Calu3 (cell line): ENCODE measurements at regions not wholly inside any gene's neighbourhood (a gene's known extent, or its start where the extent isn't known, plus 50 kb on each side); places are given as distances from the start of the nearest gene placed in this dataset.

Source experiments
- BruUV-seq: library from RNA; stranded (reverse); fragments of 400-500 nt; replicated peaks from 2 replicates; lab custom pipeline; 2021; lab: Mats Ljungman, UMichigan
- CTCF ChIA-PET: fragments of 300-600 bp; sonication (Branson Sonifier 250); formaldehyde crosslinking; loops from one replicate; lab custom pipeline; 2022; ENCODE audit warnings: antibody characterized with exemption; lab: Charles Lee
- DNase-seq: peaks from one replicate; pipeline ENCODE4 v3.0.0; 2022
- H3K27ac Mint-ChIP-seq: one replicate; pipeline ENCODE4 v1.8.0; 2022; ENCODE audit warnings: mixed read lengths; ENCODE audit not compliant: unreplicated experiment
- H3K27me3 Mint-ChIP-seq: one replicate; pipeline ENCODE4 v1.8.0; 2022; ENCODE audit warnings: mixed read lengths; ENCODE audit not compliant: unreplicated experiment
- H3K36me3 Mint-ChIP-seq: one replicate; pipeline ENCODE4 v1.8.0; 2022; ENCODE audit warnings: mild to moderate bottlenecking, moderate library complexity, mixed read lengths; ENCODE audit not compliant: insufficient read depth, unreplicated experiment
- H3K4me1 Mint-ChIP-seq: one replicate; pipeline ENCODE4 v1.8.0; 2022; ENCODE audit warnings: mild to moderate bottlenecking, low read depth, mixed read lengths; ENCODE audit not compliant: unreplicated experiment
- H3K4me3 Mint-ChIP-seq: one replicate; pipeline ENCODE4 v1.8.0; 2022; ENCODE audit warnings: mild to moderate bottlenecking, low read depth, moderate library complexity, mixed read lengths; ENCODE audit not compliant: unreplicated experiment
- H3K9me3 Mint-ChIP-seq: one replicate; pipeline ENCODE4 v1.8.0; 2022; ENCODE audit warnings: low read depth, mixed read lengths; ENCODE audit not compliant: unreplicated experiment
- CTCF ChIP-seq: fragments of 200-600 bp; IDR thresholded peaks from one replicate; pipeline ENCODE4 v1.8.0; 2022; ENCODE audit warnings: antibody characterized with exemption; ENCODE audit not compliant: unreplicated experiment
- intact Hi-C: fragments of 100-400 bp; cut with micrococcal nuclease; formaldehyde crosslinking; loops from one replicate; pipeline ENCODE4 v1.10.0; 2022; ENCODE audit not compliant: unreplicated experiment

- DNase-seq = no peak
- Mint-ChIP-seq H3K4me1 (peaks cover 31% of the 10 kb centered on the region), H3K27ac (no peak overlapping the region), H3K4me3 (no peak overlapping the region), H3K36me3 (no peaks in the 10 kb centered on the region), H3K27me3 (no peaks in the 10 kb centered on the region), H3K9me3 (peaks cover 7% of the 10 kb centered on the region)
- intact Hi-C loops = loop anchor here (5.0 to 10.0 kb wide), 3 partner anchors 169 to 316 kb away; no protein-coding TSS in a partner anchor
- CTCF ChIA-PET = no interaction called here
- BruUV-seq = no TSS peak
- TF ChIP-seq CTCF = no peak
These were observed 283.0 kb upstream of the VEPH1 start for GRCh38 chr3:157786211-157786610.

- no peak for TF ChIP-seq CTCF
- Mint-ChIP-seq H3K27ac (no peak overlapping the region), H3K36me3 (no peaks in the 10 kb centered on the region), H3K4me1 (peaks cover 31% of the 10 kb centered on the region), H3K9me3 (peaks cover 7% of the 10 kb centered on the region), H3K4me3 (no peak overlapping the region), H3K27me3 (no peaks in the 10 kb centered on the region)
- peak; percentile 78 for DNase-seq
- BruUV-seq = no TSS peak
- intact Hi-C loops = loop anchor here (5.0 to 10.0 kb wide), 3 partner anchors 168 to 317 kb away; no protein-coding TSS in a partner anchor
- CTCF ChIA-PET = no interaction called here
These were observed 282.0 kb upstream of the VEPH1 start for GRCh38 chr3:157785102-157785826.

DNA sequence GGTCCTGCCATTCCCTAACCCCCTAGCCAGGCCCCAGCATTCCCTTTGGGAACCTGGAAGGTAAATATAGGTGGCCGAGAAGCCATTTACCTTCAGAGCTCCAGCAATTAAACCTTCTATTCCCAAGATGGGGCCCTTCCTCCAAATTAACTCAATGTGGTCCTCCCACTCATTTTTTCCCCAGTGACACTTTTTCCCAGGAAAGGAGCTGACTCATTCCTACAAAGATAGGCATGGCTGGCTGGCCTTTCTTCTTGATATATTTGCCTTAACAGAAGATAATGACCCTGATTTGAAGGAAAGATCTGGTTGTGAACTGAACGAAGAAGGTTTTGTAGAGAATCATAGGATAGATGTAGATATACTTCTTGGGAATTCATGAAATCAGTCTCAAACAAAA, 279.0 kb upstream of the VEPH1 start:
- H3K4me3 Mint-ChIP-seq = no peak overlapping the region
- H3K9me3 Mint-ChIP-seq = peaks cover 7% of the 10 kb centered on the region
- H3K27ac Mint-ChIP-seq = no peak overlapping the region
- intact Hi-C loops = loop anchor here (10.0 kb wide), 1 partner anchor 247 kb away; no protein-coding TSS in a partner anchor
- peaks cover 12% of the 10 kb centered on the region for H3K4me1 Mint-ChIP-seq
- no peaks in the 10 kb centered on the region for H3K27me3 Mint-ChIP-seq
- CTCF ChIA-PET = no interaction called here
- no TSS peak for BruUV-seq
- no peak for DNase-seq
- TF ChIP-seq CTCF = no peak
- no peaks in the 10 kb centered on the region for H3K36me3 Mint-ChIP-seq

GRCh38 chr3:157776861-157777260, 273.6 kb upstream of the VEPH1 start:
- no peak overlapping the region for H3K4me3 Mint-ChIP-seq
- intact Hi-C loops = no loop called here

More at GRCh38 chr3:157776861-157777260, 273.6 kb upstream of the VEPH1 start:
- DNase-seq = no peak
- Mint-ChIP-seq H3K27ac (no peak overlapping the region), H3K36me3 (no peaks in the 10 kb centered on the region), H3K9me3 (peaks cover 7% of the 10 kb centered on the region), H3K27me3 (no peaks in the 10 kb centered on the region), H3K4me1 (no peaks in the 10 kb centered on the region)
- no peak for TF ChIP-seq CTCF
- BruUV-seq = no TSS peak
- CTCF ChIA-PET = no interaction called here
